ENCODE measurements at regions not wholly inside any gene's neighbourhood (a gene's known extent, or its start where the extent isn't known, plus 50 kb on each side); places are given as distances from the start of the nearest gene placed in this dataset.

DNA sequence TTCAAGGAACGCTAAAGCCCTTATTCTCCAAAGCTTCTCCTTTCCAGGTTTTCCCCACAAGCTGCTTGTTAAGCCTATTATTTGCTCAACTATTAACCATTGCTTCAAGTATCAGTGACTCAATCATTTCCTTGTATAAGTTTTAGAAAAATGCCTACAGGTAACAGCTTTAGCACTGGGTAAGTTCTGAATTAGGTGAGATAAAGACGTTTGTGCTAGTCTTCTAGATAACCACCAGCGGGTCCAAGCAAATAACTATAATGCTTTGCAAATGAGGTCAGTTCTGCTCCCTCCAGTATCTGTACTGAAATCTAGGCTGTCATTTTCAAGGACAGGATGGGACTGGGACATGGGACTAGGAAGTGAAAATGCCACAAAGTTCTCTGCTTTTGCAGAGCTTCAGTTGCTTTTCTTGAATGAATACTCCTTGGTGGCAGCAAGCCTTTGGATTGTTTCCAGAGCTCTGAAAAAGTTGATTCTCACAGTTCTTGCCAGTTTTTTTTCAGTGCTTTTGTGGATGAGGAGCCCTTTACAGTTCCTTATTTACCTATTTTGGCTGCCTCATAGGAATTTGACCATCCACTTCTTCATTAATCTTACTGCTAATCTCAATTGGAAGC, 1487.7 kb downstream of the EFNB2 start:
- Histone ChIP-seq H3K27me3 (no peaks in the 10 kb centered on the region), H3K27ac (no peak overlapping the region), H3K4me1 (peaks cover 0 to 3% of the 10 kb centered on the region in 2 donors), H3K9me3 (no peaks in the 10 kb centered on the region), H3K36me3 (no peaks in the 10 kb centered on the region), H3K4me3 (replicated peaks in 1 of 3) (no peak overlapping the region)
- TF ChIP-seq, protein P1, sequence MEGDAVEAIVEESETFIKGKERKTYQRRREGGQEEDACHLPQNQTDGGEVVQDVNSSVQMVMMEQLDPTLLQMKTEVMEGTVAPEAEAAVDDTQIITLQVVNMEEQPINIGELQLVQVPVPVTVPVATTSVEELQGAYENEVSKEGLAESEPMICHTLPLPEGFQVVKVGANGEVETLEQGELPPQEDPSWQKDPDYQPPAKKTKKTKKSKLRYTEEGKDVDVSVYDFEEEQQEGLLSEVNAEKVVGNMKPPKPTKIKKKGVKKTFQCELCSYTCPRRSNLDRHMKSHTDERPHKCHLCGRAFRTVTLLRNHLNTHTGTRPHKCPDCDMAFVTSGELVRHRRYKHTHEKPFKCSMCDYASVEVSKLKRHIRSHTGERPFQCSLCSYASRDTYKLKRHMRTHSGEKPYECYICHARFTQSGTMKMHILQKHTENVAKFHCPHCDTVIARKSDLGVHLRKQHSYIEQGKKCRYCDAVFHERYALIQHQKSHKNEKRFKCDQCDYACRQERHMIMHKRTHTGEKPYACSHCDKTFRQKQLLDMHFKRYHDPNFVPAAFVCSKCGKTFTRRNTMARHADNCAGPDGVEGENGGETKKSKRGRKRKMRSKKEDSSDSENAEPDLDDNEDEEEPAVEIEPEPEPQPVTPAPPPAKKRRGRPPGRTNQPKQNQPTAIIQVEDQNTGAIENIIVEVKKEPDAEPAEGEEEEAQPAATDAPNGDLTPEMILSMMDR (IDR thresholded peaks at IDR 0.05): no peak
- TF ChIP-seq POLR2A (IDR thresholded peaks at IDR 0.05): no peak
- WGBS, 2 donors: 57 to 63% methylated on average over 3 of the region's 3 CpGs
- DNase-seq: peak; percentile 3 to 27
- intact Hi-C loops (cut with DNase I): no loop called here

DNA sequence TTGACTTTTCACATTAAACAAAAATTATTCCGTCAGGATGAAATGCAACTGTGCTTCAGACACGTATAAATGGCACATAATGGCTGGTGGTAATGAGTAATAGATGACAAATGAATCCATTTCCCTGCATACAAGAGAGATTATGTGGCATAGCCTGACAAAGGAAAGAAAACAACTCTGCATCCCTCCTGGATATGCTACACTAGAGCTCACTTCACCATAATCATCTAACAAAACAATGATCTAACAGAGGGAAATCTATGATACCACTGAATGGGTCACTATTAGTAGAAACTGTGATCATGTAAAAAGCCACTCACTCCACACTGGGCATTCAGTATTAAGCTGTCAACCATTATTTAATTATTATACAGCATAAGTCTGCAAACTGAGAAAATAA, 1498.4 kb downstream of the EFNB2 start:
- Histone ChIP-seq H3K27ac (no peak overlapping the region), H3K4me3 (replicated peaks in 1 of 3) (no peak overlapping the region), H3K4me1 (peaks cover 0 to 4% of the 10 kb centered on the region in 2 donors), H3K36me3 (no peaks in the 10 kb centered on the region), H3K9me3 (no peaks in the 10 kb centered on the region), H3K27me3 (no peaks in the 10 kb centered on the region)
- no peak for DNase-seq
- intact Hi-C loops (cut with DNase I): no loop called here
- 90 to 98% methylated on average over 2 of the region's 2 CpGs for WGBS, 2 donors
- TF ChIP-seq, protein P1 (IDR thresholded peaks at IDR 0.05): no peak
- no peak for TF ChIP-seq POLR2A (IDR thresholded peaks at IDR 0.05)

DNA sequence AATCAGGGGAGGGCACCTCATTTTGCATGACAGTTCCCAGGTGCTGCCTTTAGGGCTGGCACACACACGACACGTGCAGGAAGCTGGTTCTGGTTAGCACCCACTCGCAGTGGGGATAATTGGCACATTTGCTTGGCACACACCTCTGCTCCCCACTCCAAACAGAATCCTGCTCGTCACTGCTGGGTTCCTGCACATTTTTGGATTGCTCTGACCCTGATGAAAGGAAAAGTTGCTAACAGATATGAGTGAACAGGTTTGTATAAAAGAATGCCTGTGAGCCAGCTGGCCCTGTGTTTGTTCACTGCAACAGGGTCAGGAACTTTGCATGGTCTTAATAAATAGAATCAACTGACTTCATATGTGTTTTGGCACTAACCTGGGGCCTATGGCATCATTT, 1500.4 kb downstream of the EFNB2 start:
- peaks cover 0 to 4% of the 10 kb centered on the region in 2 donors for H3K4me1 ChIP-seq
- H3K4me3 ChIP-seq (replicated peaks in 1 of 3): no peak overlapping the region
- H3K9me3 ChIP-seq: no peaks in the 10 kb centered on the region
- no peak overlapping the region for H3K27ac ChIP-seq
- intact Hi-C loops (cut with DNase I): no loop called here
- TF ChIP-seq, protein P1 (IDR thresholded peaks at IDR 0.05): no peak
- no peak for TF ChIP-seq POLR2A (IDR thresholded peaks at IDR 0.05)
- H3K36me3 ChIP-seq: no peaks in the 10 kb centered on the region
- 61 to 76% methylated on average over 4 of the region's 4 CpGs for WGBS, 2 donors
- DNase-seq: no peak
- no peaks in the 10 kb centered on the region for H3K27me3 ChIP-seq

DNA sequence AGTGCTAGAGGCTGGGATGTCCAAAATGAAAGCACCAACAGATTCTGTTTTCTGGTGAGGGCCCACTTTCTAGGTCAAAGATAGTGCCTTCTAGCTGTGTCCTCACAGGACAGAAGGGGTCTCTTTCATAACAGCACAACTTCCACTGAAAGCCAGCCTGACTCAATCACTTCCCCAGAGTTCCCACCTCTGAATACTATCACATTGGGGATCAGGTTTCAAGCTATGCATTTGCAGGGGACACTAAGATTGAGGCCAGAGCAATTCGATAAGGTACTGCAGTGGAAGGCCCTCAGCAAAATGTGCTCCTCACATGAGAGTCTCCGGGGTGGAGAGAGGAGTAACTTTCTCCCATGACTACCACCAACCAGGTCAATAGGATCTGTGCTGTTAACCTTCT, 1501.5 kb downstream of the EFNB2 start:
- H3K27me3 ChIP-seq: no peaks in the 10 kb centered on the region
- peaks cover 0 to 4% of the 10 kb centered on the region in 2 donors for H3K4me1 ChIP-seq
- intact Hi-C loops (cut with DNase I): no loop called here
- no peaks in the 10 kb centered on the region for H3K36me3 ChIP-seq
- no peak for DNase-seq
- no peak for TF ChIP-seq POLR2A (IDR thresholded peaks at IDR 0.05)
- TF ChIP-seq, protein P1 (IDR thresholded peaks at IDR 0.05): no peak
- no peaks in the 10 kb centered on the region for H3K9me3 ChIP-seq
- H3K27ac ChIP-seq: no peak overlapping the region
- WGBS, 2 donors: 70 to 91% methylated on average over 2 of the region's 2 CpGs
- H3K4me3 ChIP-seq (replicated peaks in 1 of 3): no peak overlapping the region

DNA sequence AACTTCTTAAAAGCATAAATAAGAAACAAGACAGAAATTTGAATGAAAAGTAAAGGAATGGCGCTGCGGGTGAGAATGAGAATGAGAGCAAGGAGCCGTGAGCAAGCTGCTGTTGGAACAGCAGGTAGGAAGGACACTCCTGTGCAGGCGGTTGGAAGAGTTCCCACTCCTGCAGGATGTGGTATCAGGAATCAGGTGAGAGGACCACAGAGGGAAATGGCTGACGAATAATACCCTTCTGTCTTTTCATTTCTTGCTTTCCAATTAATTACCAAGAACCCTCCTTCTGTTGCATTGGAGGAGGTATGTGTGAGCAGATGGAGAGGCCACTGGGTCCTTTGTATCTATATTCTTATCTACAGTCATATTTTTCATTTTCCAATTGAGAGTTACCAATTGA, 1504.2 kb downstream of the EFNB2 start:
- H3K9me3 ChIP-seq: no peaks in the 10 kb centered on the region
- intact Hi-C loops (cut with DNase I): no loop called here
- TF ChIP-seq POLR2A (IDR thresholded peaks at IDR 0.05): no peak
- TF ChIP-seq, protein P1 (IDR thresholded peaks at IDR 0.05): no peak
- DNase-seq: no peak
- H3K27me3 ChIP-seq: no peaks in the 10 kb centered on the region
- no peak overlapping the region for H3K27ac ChIP-seq
- H3K36me3 ChIP-seq: no peaks in the 10 kb centered on the region
- no peak overlapping the region for H3K4me3 ChIP-seq (replicated peaks in 1 of 3)
- 90 to 92% methylated on average over 5 of the region's 5 CpGs for WGBS, 2 donors
- H3K4me1 ChIP-seq: peaks cover 0 to 4% of the 10 kb centered on the region in 2 donors

All from thyroid gland (tissue), 4 donors.